ENCODE measurements at regions not wholly inside any gene's neighbourhood (a gene's known extent, or its start where the extent isn't known, plus 50 kb on each side); places are given as distances from the start of the nearest gene placed in this dataset.
A peak's percentile ranks its signal among the peaks of the same experiment; 100 is the strongest.

DNA sequence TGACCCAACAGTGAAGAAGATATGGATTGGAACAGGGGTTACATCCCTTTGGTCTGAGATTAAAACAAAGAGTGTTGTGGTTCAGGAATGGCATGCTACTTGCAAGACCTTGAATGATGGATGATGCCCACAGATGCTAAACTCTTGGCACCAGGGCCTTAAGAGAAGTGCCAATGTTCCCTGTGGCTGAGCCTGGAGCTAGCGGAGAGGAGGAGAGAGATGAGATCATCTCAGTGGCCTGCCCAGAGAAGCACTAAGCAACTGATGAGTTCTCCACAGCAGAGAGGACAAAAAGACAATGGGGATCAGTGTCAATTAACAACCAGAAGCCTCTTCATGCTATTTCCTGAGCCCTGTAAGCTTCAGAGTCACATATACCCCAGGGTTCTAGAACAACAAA lies 97.8 kb downstream of the ELAPOR2 start:
- Histone ChIP-seq H3K79me1 (ENCODE audit: insufficient read depth, low read depth, low read length, poor library complexity, severe bottlenecking) (no peaks in the 10 kb centered on the region), H2BK120ac (ENCODE audit: low read depth, low read length, poor library complexity, severe bottlenecking) (no peak overlapping the region), H3K9me3 (ENCODE audit: control insufficient read depth, low read depth, low read length) (no peaks in the 10 kb centered on the region), H2BK5ac (ENCODE audit: insufficient read length, low read length) (no peak overlapping the region), H3K27me3 (ENCODE audit: insufficient read depth, low read length) (no peaks in the 10 kb centered on the region), H4K8ac (replicated peaks; ENCODE audit: insufficient read length, low read depth, low read length) (no peak overlapping the region), H3K18ac (ENCODE audit: insufficient read length, low read depth, low read length) (no peak overlapping the region), H3K27ac (ENCODE audit: insufficient read length, low read depth, low read length) (no peak overlapping the region), H3K4ac (ENCODE audit: low read depth, low read length) (no peak overlapping the region), H3K4me1 (ENCODE audit: insufficient read depth, low read length) (peaks cover 8% of the 10 kb centered on the region; the same call in 1 of the 2 replicates), H4K20me1 (ENCODE audit: control insufficient read depth, insufficient read depth, insufficient read length) (no peaks in the 10 kb centered on the region), H3K14ac (ENCODE audit: insufficient read depth, low read length) (no peak overlapping the region), H2BK15ac (ENCODE audit: low read depth, low read length) (no peak overlapping the region), H2BK12ac (ENCODE audit: insufficient read length, low read depth, low read length) (no peak overlapping the region), H3K79me2 (ENCODE audit: insufficient read depth, low read length) (peaks cover 3% of the 10 kb centered on the region; the same call in 1 of the 2 replicates), H3K9ac (ENCODE audit: extremely low read depth, insufficient read length, low read length) (no peak overlapping the region), H3K23ac (ENCODE audit: insufficient read length, low read depth, low read length) (no peak overlapping the region), H3T11ph (ENCODE audit: low read length) (no peak overlapping the region), H3K56ac (ENCODE audit: insufficient read length, low read depth, low read length) (no peak overlapping the region), H2AK5ac (ENCODE audit: insufficient read length, low read length) (no peak overlapping the region), H3K23me2 (ENCODE audit: insufficient read length, low read depth, low read length, poor library complexity, severe bottlenecking) (no peaks in the 10 kb centered on the region), H2BK20ac (ENCODE audit: low read depth, low read length, poor library complexity, severe bottlenecking) (no peak overlapping the region), H3K4me2 (ENCODE audit: insufficient read depth, insufficient read length, low read length) (no peak overlapping the region), H4K5ac (ENCODE audit: insufficient read length, low read depth, low read length) (no peak overlapping the region), H4K91ac (ENCODE audit: insufficient read length, low read depth, low read length) (no peak overlapping the region), H2AFZ (ENCODE audit: low read length) (no peak overlapping the region)
- peaks cover 14 to 19% of the 10 kb centered on the region in 2 experiments for H3K9me3 Mint-ChIP-seq
- peaks cover 38 to 43% of the 10 kb centered on the region in 2 experiments for H3K4me1 Mint-ChIP-seq
- no peak overlapping the region for H3K4me3 Mint-ChIP-seq
- TF ChIP-seq, protein P1, sequence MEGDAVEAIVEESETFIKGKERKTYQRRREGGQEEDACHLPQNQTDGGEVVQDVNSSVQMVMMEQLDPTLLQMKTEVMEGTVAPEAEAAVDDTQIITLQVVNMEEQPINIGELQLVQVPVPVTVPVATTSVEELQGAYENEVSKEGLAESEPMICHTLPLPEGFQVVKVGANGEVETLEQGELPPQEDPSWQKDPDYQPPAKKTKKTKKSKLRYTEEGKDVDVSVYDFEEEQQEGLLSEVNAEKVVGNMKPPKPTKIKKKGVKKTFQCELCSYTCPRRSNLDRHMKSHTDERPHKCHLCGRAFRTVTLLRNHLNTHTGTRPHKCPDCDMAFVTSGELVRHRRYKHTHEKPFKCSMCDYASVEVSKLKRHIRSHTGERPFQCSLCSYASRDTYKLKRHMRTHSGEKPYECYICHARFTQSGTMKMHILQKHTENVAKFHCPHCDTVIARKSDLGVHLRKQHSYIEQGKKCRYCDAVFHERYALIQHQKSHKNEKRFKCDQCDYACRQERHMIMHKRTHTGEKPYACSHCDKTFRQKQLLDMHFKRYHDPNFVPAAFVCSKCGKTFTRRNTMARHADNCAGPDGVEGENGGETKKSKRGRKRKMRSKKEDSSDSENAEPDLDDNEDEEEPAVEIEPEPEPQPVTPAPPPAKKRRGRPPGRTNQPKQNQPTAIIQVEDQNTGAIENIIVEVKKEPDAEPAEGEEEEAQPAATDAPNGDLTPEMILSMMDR (conservative IDR thresholded peaks at IDR 0.05), result no peak
- peaks cover 13 to 25% (median 17%) of the 10 kb centered on the region in 3 experiments for H3K36me3 Mint-ChIP-seq (ENCODE audit: insufficient read depth in 1 of 3, low read depth in 3 of 3)
- DNase-seq, result no peak
- no CpG with 5 or more reads among the region's 1 CpG for WGBS (ENCODE audit: extremely low coverage, insufficient read length, low lambda C conversion rate)
- no peaks in the 10 kb centered on the region for H3K27me3 Mint-ChIP-seq (ENCODE audit: low read depth)
- 0 out of 7 replicates have a peak overlapping the region, but pooled peaks of 1 of the 3 experiments have one; percentile 15 for H3K27ac Mint-ChIP-seq

Data from H9 (cell line).